Hepatocyte (in vitro differentiated cells): ENCODE measurements at regions not wholly inside any gene's neighbourhood (a gene's known extent, or its start where the extent isn't known, plus 50 kb on each side); places are given as distances from the start of the nearest gene placed in this dataset.

Source experiments
- CTCF ChIP-seq: fragments of 200-600 bp; sonication (generic); IDR thresholded peaks from 2 replicates; pipeline ENCODE4 v1.5.1; 2016; ENCODE audit warnings: antibody characterized with exemption, mild to moderate bottlenecking; ENCODE audit not compliant: poor library complexity
- EZH2 ChIP-seq: fragments of 200-600 bp; sonication (generic); IDR thresholded peaks from 2 replicates; pipeline ENCODE4 v1.6.1; 2016; ENCODE audit warnings: antibody characterized with exemption, mild to moderate bottlenecking, borderline replicate concordance

GRCh38 chr7:131087756-131088658 lies 239.7 kb upstream of the MKLN1 start:
- TF ChIP-seq CTCF: no peak
- no peak for TF ChIP-seq EZH2
